ENCODE measurements at regions not wholly inside any gene's neighbourhood (a gene's known extent, or its start where the extent isn't known, plus 50 kb on each side); places are given as distances from the start of the nearest gene placed in this dataset.

GRCh38 chr7:96447109-96447645 lies 125.3 kb upstream of the SLC25A13 start:
- no peak overlapping the region for H3K27ac ChIP-seq
- H3K9me3 ChIP-seq, result no peaks in the 10 kb centered on the region
- H3K27me3 ChIP-seq, result no peaks in the 10 kb centered on the region
- H3K4me3 ChIP-seq, result no peak overlapping the region
- no peaks in the 10 kb centered on the region for H3K4me1 ChIP-seq
- TF ChIP-seq POLR2A (IDR thresholded peaks at IDR 0.05), result no peak
- no peak for TF ChIP-seq CTCF (IDR thresholded peaks at IDR 0.05)
- no peak for DNase-seq
- intact Hi-C loops (cut with DNase I; ENCODE audit: low total_unique reads), result no loop called here
- H3K36me3 ChIP-seq, result no peaks in the 10 kb centered on the region

GRCh38 chr7:96441436-96442084 lies 119.7 kb upstream of the SLC25A13 start:
- intact Hi-C loops (cut with DNase I; ENCODE audit: low total_unique reads), result no loop called here
- H3K27ac ChIP-seq, result no peak overlapping the region
- no peak for DNase-seq
- H3K4me1 ChIP-seq, result no peaks in the 10 kb centered on the region
- no peaks in the 10 kb centered on the region for H3K36me3 ChIP-seq
- TF ChIP-seq POLR2A (IDR thresholded peaks at IDR 0.05) (no peak), CTCF (IDR thresholded peaks at IDR 0.05) (no peak)
- H3K9me3 ChIP-seq, result no peaks in the 10 kb centered on the region
- H3K27me3 ChIP-seq, result no peaks in the 10 kb centered on the region
- H3K4me3 ChIP-seq, result no peak overlapping the region

DNA sequence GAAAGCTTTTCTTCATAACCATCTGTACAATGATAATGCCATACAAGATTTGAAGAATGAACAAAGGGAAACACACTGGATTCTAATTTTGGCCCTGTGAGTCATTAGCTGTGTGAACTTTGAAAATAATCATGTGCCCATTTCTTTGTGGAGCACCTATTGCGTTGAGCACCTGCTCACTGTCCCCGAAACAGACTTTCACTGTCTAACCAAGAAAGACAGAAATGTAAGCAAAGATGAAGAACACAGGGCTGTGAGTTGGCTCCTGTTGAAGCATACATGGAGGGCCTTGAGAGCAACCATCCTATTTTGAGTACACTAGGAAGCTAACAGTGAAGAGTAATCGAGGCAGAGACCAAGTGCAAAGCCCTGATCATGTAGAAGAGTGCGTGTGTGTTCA lies 118.4 kb upstream of the SLC25A13 start:
- intact Hi-C loops (cut with DNase I; ENCODE audit: low total_unique reads), result no loop called here
- Histone ChIP-seq H3K27ac (no peak overlapping the region), H3K9me3 (no peaks in the 10 kb centered on the region), H3K36me3 (no peaks in the 10 kb centered on the region), H3K4me1 (no peaks in the 10 kb centered on the region), H3K4me3 (no peak overlapping the region), H3K27me3 (no peaks in the 10 kb centered on the region)
- TF ChIP-seq CTCF (IDR thresholded peaks at IDR 0.05) (no peak), POLR2A (IDR thresholded peaks at IDR 0.05) (no peak)
- no peak for DNase-seq

DNA sequence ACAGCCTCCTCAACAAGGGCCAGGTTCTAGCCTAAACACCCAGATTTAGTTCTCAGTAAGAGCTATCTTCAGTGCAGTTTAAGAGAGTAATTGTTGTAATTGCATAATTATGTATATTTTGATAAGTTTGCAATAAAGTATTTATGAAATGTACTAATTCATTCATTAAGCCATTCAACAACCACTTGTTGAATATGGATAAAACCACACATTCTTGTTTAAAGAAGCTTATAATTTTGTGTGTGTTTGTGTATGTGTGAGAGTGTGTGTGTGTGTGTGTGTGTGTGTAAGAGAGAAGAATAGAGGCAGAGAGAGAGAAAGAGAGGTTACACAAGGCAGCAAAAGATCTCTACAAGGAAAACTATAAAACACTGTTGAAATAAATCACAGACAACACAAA lies 115.0 kb upstream of the SLC25A13 start:
- no peaks in the 10 kb centered on the region for H3K4me1 ChIP-seq
- H3K27me3 ChIP-seq, result no peaks in the 10 kb centered on the region
- intact Hi-C loops (cut with DNase I; ENCODE audit: low total_unique reads), result no loop called here
- DNase-seq, result no peak
- no peak overlapping the region for H3K27ac ChIP-seq
- no peak overlapping the region for H3K4me3 ChIP-seq
- no peaks in the 10 kb centered on the region for H3K36me3 ChIP-seq
- TF ChIP-seq CTCF (IDR thresholded peaks at IDR 0.05), result no peak
- TF ChIP-seq POLR2A (IDR thresholded peaks at IDR 0.05), result no peak
- H3K9me3 ChIP-seq, result no peaks in the 10 kb centered on the region

DNA sequence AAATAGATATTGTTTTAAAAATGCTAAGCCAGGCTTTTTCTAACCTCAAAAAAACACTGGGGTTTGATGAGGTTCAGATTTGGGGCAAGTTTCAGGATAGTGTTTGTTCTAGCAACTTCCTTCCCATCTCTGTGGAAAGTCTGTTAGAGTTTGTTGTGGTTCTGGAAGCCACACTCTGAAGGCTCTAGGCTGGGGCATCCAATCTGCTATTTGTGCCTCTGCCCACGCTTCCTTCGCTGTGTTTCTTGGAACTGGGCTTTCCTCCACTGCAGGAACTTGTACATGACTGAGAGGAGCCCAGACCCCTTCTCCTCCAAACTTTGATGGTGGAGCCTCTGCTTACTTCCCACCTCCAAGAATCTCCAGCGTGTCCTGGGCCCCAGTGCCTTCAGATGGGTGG lies 108.5 kb upstream of the SLC25A13 start:
- Histone ChIP-seq H3K27me3 (no peaks in the 10 kb centered on the region), H3K36me3 (no peaks in the 10 kb centered on the region), H3K27ac (no peak overlapping the region), H3K9me3 (no peaks in the 10 kb centered on the region), H3K4me1 (no peaks in the 10 kb centered on the region), H3K4me3 (no peak overlapping the region)
- intact Hi-C loops (cut with DNase I; ENCODE audit: low total_unique reads), result no loop called here
- DNase-seq, result no peak
- TF ChIP-seq POLR2A (IDR thresholded peaks at IDR 0.05) (no peak), CTCF (IDR thresholded peaks at IDR 0.05) (no peak)
